Activated T-cell treated with anti-CD3 and anti-CD28 coated beads, Interleukin-2, amount 50 U/mL, for 72 hours (primary cell): ENCODE measurements at regions not wholly inside any gene's neighbourhood (a gene's known extent, or its start where the extent isn't known, plus 50 kb on each side); places are given as distances from the start of the nearest gene placed in this dataset.

ENCODE experiments used
- ATAC-seq, 2 donors: fragments of 150-1000 bp; cut with Tn5 transposase; replicated peaks in 1 of 2; 2 replicates each; pipeline ENCODE4 v1.10.0; 2021; ENCODE audit warnings: moderate library complexity in 2 of 2, mild to moderate bottlenecking in 1 of 2
- DNase-seq, 2 donors: peaks; one replicate each; pipeline ENCODE4 v3.0.0; 2021 to 2022; ENCODE audit warnings: mixed read lengths in 1 of 2
- H3K27ac Mint-ChIP-seq: one replicate; pipeline ENCODE4 v1.8.0; 2022; ENCODE audit warnings: mild to moderate bottlenecking, moderate library complexity, mixed read lengths
- H3K27me3 Mint-ChIP-seq: one replicate; pipeline ENCODE4 v1.8.0; 2022; ENCODE audit warnings: low read depth, mixed read lengths
- H3K36me3 Mint-ChIP-seq, 2 donors: one replicate each; pipeline ENCODE4 v1.8.0; 2022; ENCODE audit warnings: mixed read lengths in 2 of 2, mild to moderate bottlenecking in 1 of 2; ENCODE audit not compliant: insufficient read depth in 2 of 2
- H3K4me1 Mint-ChIP-seq: one replicate; pipeline ENCODE4 v1.8.0; 2022; ENCODE audit warnings: low read depth, mixed read lengths
- H3K4me3 Mint-ChIP-seq, 2 donors: one replicate each; pipeline ENCODE4 v1.8.0; 2022; ENCODE audit warnings: mild to moderate bottlenecking in 2 of 2, mixed read lengths in 2 of 2, moderate library complexity in 2 of 2
- H3K9me3 Mint-ChIP-seq, 2 donors: one replicate each; pipeline ENCODE4 v1.8.0; 2022; ENCODE audit warnings: mixed read lengths in 2 of 2

- no peak overlapping the region for H3K4me3 Mint-ChIP-seq
- peaks cover 0 to 2% of the 10 kb centered on the region in 2 donors for H3K36me3 Mint-ChIP-seq
- H3K9me3 Mint-ChIP-seq: no peaks in the 10 kb centered on the region
- DNase-seq: no peak
- H3K27ac Mint-ChIP-seq: no peak overlapping the region
- peak; percentile 54 to 60 for ATAC-seq
- no peaks in the 10 kb centered on the region for H3K27me3 Mint-ChIP-seq
- peaks cover 12% of the 10 kb centered on the region for H3K4me1 Mint-ChIP-seq
Measured at GRCh38 chr1:212179394-212180076, 105.7 kb upstream of the PPP2R5A start.

- Mint-ChIP-seq H3K27me3 (no peaks in the 10 kb centered on the region), H3K27ac (no peak overlapping the region), H3K4me1 (peaks cover 13% of the 10 kb centered on the region), H3K9me3 (no peaks in the 10 kb centered on the region), H3K36me3 (peaks cover 0 to 2% of the 10 kb centered on the region in 2 donors), H3K4me3 (no peak overlapping the region)
- DNase-seq: no peak
- ATAC-seq: no peak
Measured at GRCh38 chr1:212181015-212181882, 104.0 kb upstream of the PPP2R5A start.

GRCh38 chr1:212182171-212182570, 103.0 kb upstream of the PPP2R5A start:
- no peak overlapping the region for H3K27ac Mint-ChIP-seq
- peaks cover 0 to 2% of the 10 kb centered on the region in 2 donors for H3K36me3 Mint-ChIP-seq
- no peak overlapping the region for H3K4me3 Mint-ChIP-seq
- no peak for DNase-seq
- H3K9me3 Mint-ChIP-seq: no peaks in the 10 kb centered on the region
- H3K4me1 Mint-ChIP-seq: peaks cover 22% of the 10 kb centered on the region
- no peaks in the 10 kb centered on the region for H3K27me3 Mint-ChIP-seq
- no peak for ATAC-seq

- DNase-seq (no peak), ATAC-seq (no peak)
Measured at GRCh38 chr1:212182579-212182978, 102.6 kb upstream of the PPP2R5A start.

GRCh38 chr1:212186427-212187207, 98.6 kb upstream of the PPP2R5A start:
- ATAC-seq (peak; percentile 34 to 59), DNase-seq (no peak)
- H3K4me1 Mint-ChIP-seq: peaks cover 26% of the 10 kb centered on the region
- H3K9me3 Mint-ChIP-seq: no peaks in the 10 kb centered on the region
- H3K4me3 Mint-ChIP-seq: peak overlapping the region; percentile 53 to 75
- no peaks in the 10 kb centered on the region for H3K27me3 Mint-ChIP-seq
- H3K36me3 Mint-ChIP-seq: peaks cover 0 to 2% of the 10 kb centered on the region in 2 donors
- H3K27ac Mint-ChIP-seq: peak overlapping the region; percentile 79

More at GRCh38 chr1:212182579-212182978, 102.6 kb upstream of the PPP2R5A start:
- Mint-ChIP-seq H3K9me3 (no peaks in the 10 kb centered on the region), H3K4me3 (no peak overlapping the region), H3K27me3 (no peaks in the 10 kb centered on the region), H3K27ac (no peak overlapping the region), H3K36me3 (peaks cover 0 to 2% of the 10 kb centered on the region in 2 donors), H3K4me1 (peaks cover 25% of the 10 kb centered on the region)

GRCh38 chr1:212188599-212189351, 96.4 kb upstream of the PPP2R5A start:
- ATAC-seq: peak; percentile 96 to 97
- no peak overlapping the region for H3K4me3 Mint-ChIP-seq
- no peaks in the 10 kb centered on the region for H3K9me3 Mint-ChIP-seq
- no peak overlapping the region for H3K27ac Mint-ChIP-seq
- H3K36me3 Mint-ChIP-seq: peaks cover 0 to 2% of the 10 kb centered on the region in 2 donors
- H3K27me3 Mint-ChIP-seq: no peaks in the 10 kb centered on the region
- peaks cover 26% of the 10 kb centered on the region for H3K4me1 Mint-ChIP-seq
- peak; percentile 35 to 43 for DNase-seq

- Mint-ChIP-seq H3K36me3 (no peaks in the 10 kb centered on the region), H3K9me3 (no peaks in the 10 kb centered on the region), H3K4me3 (no peak overlapping the region), H3K4me1 (peaks cover 26% of the 10 kb centered on the region), H3K27me3 (no peaks in the 10 kb centered on the region), H3K27ac (no peak overlapping the region)
- ATAC-seq (no peak), DNase-seq (no peak)
Measured at GRCh38 chr1:212189352-212189738, 95.9 kb upstream of the PPP2R5A start.

- no peak overlapping the region for H3K27ac Mint-ChIP-seq
- ATAC-seq (no peak), DNase-seq (no peak)
- no peaks in the 10 kb centered on the region for H3K36me3 Mint-ChIP-seq
- H3K4me1 Mint-ChIP-seq: peaks cover 26% of the 10 kb centered on the region
- H3K9me3 Mint-ChIP-seq: peaks cover 0 to 2% of the 10 kb centered on the region in 2 donors
- no peaks in the 10 kb centered on the region for H3K27me3 Mint-ChIP-seq
- H3K4me3 Mint-ChIP-seq: no peak overlapping the region
Measured at GRCh38 chr1:212190169-212190568, 95.0 kb upstream of the PPP2R5A start.

- no peak for ATAC-seq
- H3K9me3 Mint-ChIP-seq: peaks cover 0 to 2% of the 10 kb centered on the region in 2 donors
- H3K4me1 Mint-ChIP-seq: peaks cover 13% of the 10 kb centered on the region
- H3K4me3 Mint-ChIP-seq: no peak overlapping the region
- H3K27me3 Mint-ChIP-seq: no peaks in the 10 kb centered on the region
- no peak for DNase-seq
- H3K27ac Mint-ChIP-seq: no peak overlapping the region
- no peaks in the 10 kb centered on the region for H3K36me3 Mint-ChIP-seq
Measured at GRCh38 chr1:212192261-212192998, 92.8 kb upstream of the PPP2R5A start.

- H3K27me3 Mint-ChIP-seq: no peaks in the 10 kb centered on the region
- H3K27ac Mint-ChIP-seq: no peak overlapping the region
- no peak overlapping the region for H3K4me3 Mint-ChIP-seq
Measured at GRCh38 chr1:212196355-212196754, 88.9 kb upstream of the PPP2R5A start.

GRCh38 chr1:212201461-212201860, 83.7 kb upstream of the PPP2R5A start:
- Mint-ChIP-seq H3K27me3 (no peaks in the 10 kb centered on the region), H3K4me1 (peaks cover 5% of the 10 kb centered on the region), H3K36me3 (no peaks in the 10 kb centered on the region), H3K4me3 (no peak overlapping the region), H3K9me3 (peaks cover 0 to 2% of the 10 kb centered on the region in 2 donors), H3K27ac (no peak overlapping the region)
- no peak for DNase-seq
- ATAC-seq: no peak

More at GRCh38 chr1:212196355-212196754, 88.9 kb upstream of the PPP2R5A start:
- no peaks in the 10 kb centered on the region for H3K36me3 Mint-ChIP-seq
- no peaks in the 10 kb centered on the region for H3K4me1 Mint-ChIP-seq
- no peak for DNase-seq
- ATAC-seq: no peak
- peaks cover 0 to 2% of the 10 kb centered on the region in 2 donors for H3K9me3 Mint-ChIP-seq

- Mint-ChIP-seq H3K27ac (no peak overlapping the region), H3K36me3 (no peaks in the 10 kb centered on the region), H3K27me3 (no peaks in the 10 kb centered on the region), H3K9me3 (peaks cover 0 to 2% of the 10 kb centered on the region in 2 donors), H3K4me1 (peaks cover 5% of the 10 kb centered on the region), H3K4me3 (no peak overlapping the region)
- ATAC-seq (no peak), DNase-seq (no peak)
Measured at GRCh38 chr1:212203630-212204029, 81.6 kb upstream of the PPP2R5A start.
